ENCODE measurements at regions not wholly inside any gene's neighbourhood (a gene's known extent, or its start where the extent isn't known, plus 50 kb on each side); places are given as distances from the start of the nearest gene placed in this dataset.
"Not testable (repeated sequence)": the region's sequence is repeated elsewhere in the genome, so short reads cannot be mapped to it uniquely, and the experiment has no call there.

DNA sequence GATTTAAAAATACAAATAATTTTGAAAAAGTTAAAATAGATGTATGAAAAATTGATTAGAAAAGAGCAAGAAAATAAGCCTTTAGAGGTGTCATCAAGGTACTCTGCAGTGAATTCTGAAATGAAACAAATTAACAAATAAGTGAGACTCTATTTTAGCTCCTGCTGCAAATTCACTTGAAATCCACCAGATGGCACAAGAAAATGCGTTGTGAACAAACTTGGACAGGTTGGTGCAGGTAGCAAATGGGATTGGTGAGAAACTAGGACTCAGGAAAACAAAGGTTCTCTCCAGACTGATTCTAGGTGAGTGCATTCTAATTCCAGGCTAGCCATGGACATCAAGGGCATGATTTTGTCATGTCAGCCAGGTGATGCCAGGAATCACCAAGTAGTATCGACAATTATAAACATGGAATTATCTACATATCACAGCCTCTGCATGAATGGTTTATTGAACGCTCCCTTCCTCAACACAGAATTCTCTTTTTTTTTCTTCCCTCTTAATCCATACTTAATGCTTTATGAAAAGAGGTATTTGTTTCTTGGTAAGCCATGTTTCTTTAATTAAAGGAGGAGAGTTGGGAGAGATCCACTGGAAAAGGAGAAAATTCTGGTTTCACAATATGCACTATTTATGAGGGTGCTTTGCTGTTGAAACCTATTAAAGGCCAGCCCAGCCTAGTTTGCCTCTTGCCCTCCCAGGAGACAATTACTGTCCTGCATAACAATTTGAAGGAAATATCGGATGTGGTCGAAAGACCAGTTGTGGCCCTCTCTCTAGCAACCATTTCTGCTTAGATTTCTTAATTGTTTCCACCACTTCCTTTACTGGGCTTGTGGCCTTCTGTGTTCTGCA, 118.1 kb downstream of the ZNF365 start:
- Mint-ChIP-seq H3K4me1 (ENCODE audit: low read depth, unreplicated experiment) (no peaks in the 10 kb centered on the region), H3K27me3 (ENCODE audit: unreplicated experiment) (no peaks in the 10 kb centered on the region), H3K36me3 (ENCODE audit: insufficient read depth, unreplicated experiment) (no peaks in the 10 kb centered on the region), H3K4me3 (ENCODE audit: low read depth, unreplicated experiment) (no peak overlapping the region), H3K9me3 (ENCODE audit: low read depth, unreplicated experiment) (no peaks in the 10 kb centered on the region), H3K27ac (ENCODE audit: unreplicated experiment) (no peak overlapping the region)
- TF ChIP-seq, protein P1, sequence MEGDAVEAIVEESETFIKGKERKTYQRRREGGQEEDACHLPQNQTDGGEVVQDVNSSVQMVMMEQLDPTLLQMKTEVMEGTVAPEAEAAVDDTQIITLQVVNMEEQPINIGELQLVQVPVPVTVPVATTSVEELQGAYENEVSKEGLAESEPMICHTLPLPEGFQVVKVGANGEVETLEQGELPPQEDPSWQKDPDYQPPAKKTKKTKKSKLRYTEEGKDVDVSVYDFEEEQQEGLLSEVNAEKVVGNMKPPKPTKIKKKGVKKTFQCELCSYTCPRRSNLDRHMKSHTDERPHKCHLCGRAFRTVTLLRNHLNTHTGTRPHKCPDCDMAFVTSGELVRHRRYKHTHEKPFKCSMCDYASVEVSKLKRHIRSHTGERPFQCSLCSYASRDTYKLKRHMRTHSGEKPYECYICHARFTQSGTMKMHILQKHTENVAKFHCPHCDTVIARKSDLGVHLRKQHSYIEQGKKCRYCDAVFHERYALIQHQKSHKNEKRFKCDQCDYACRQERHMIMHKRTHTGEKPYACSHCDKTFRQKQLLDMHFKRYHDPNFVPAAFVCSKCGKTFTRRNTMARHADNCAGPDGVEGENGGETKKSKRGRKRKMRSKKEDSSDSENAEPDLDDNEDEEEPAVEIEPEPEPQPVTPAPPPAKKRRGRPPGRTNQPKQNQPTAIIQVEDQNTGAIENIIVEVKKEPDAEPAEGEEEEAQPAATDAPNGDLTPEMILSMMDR (IDR thresholded peaks at IDR 0.05; ENCODE audit: unreplicated experiment), result peak; percentile 57
- intact Hi-C loops (cut with micrococcal nuclease; ENCODE audit: unreplicated experiment), result loop anchor here (2.0 to 5.0 kb wide), 6 partner anchors 55 to 665 kb away; partner anchors contain the start of gene EGR2
- peak; percentile 33 for DNase-seq
- CTCF ChIA-PET, result interaction anchor here (0.6 to 1.2 kb wide), 6 partner anchors 13 to 592 kb away, joined by 3 read pairs; no protein-coding TSS in a partner anchor
- no TSS peak for BruUV-seq (replicated peaks)

DNA sequence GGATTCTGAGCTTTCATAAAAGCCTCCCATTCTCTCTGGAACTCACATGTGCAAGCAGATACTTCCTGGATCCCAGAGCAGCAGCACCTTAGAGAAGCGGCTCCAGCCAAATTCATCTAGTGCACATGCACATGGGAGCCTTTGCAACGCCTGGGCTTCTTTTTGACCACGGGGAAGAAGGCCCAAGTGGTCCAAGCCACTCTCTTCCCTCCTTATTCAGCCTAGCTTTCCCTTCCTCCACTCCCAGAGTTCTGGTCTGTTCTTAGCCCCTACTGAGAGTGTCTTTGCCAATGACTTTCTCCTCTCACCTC, 118.7 kb downstream of the ZNF365 start:
- Mint-ChIP-seq H3K36me3 (ENCODE audit: insufficient read depth, unreplicated experiment) (no peaks in the 10 kb centered on the region), H3K4me3 (ENCODE audit: low read depth, unreplicated experiment) (no peak overlapping the region), H3K9me3 (ENCODE audit: low read depth, unreplicated experiment) (no peaks in the 10 kb centered on the region), H3K27me3 (ENCODE audit: unreplicated experiment) (no peaks in the 10 kb centered on the region), H3K27ac (ENCODE audit: unreplicated experiment) (no peak overlapping the region), H3K4me1 (ENCODE audit: low read depth, unreplicated experiment) (no peaks in the 10 kb centered on the region)
- intact Hi-C loops (cut with micrococcal nuclease; ENCODE audit: unreplicated experiment), result loop anchor here (2.0 to 5.0 kb wide), 6 partner anchors 56 to 664 kb away; partner anchors contain the start of gene EGR2
- TF ChIP-seq, protein P1 (IDR thresholded peaks at IDR 0.05; ENCODE audit: unreplicated experiment), result no peak
- CTCF ChIA-PET, result no interaction called here
- DNase-seq, result no peak
- BruUV-seq (replicated peaks), result no TSS peak

DNA sequence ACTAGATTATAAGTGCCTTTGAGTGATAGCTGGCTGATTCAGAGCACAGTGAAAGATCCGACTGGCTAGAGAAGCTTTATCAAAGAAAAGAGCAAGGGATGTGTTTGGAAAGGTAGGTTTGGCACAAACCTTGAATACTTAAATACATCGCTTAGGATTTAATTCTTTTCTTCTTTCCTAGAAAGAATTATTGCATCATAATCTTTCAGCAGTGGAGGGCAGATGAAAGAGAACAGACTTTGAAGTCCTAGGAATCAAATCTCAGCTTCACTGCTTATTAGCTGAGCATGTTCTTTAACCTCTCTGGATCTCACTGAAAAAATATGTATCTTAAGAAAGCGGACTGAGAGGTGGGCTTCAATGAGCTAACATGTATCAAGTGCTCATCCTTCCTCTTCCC, 122.8 kb downstream of the ZNF365 start:
- Mint-ChIP-seq H3K9me3 (ENCODE audit: low read depth, unreplicated experiment) (peaks cover 3% of the 10 kb centered on the region), H3K36me3 (ENCODE audit: insufficient read depth, unreplicated experiment) (no peaks in the 10 kb centered on the region), H3K4me3 (ENCODE audit: low read depth, unreplicated experiment) (no peak overlapping the region), H3K27ac (ENCODE audit: unreplicated experiment) (no peak overlapping the region), H3K27me3 (ENCODE audit: unreplicated experiment) (no peaks in the 10 kb centered on the region), H3K4me1 (ENCODE audit: low read depth, unreplicated experiment) (no peaks in the 10 kb centered on the region)
- CTCF ChIA-PET, result no interaction called here
- DNase-seq, result no peak
- TF ChIP-seq, protein P1 (IDR thresholded peaks at IDR 0.05; ENCODE audit: unreplicated experiment), result no peak
- intact Hi-C loops (cut with micrococcal nuclease; ENCODE audit: unreplicated experiment), result no loop called here
- no TSS peak for BruUV-seq (replicated peaks)

DNA sequence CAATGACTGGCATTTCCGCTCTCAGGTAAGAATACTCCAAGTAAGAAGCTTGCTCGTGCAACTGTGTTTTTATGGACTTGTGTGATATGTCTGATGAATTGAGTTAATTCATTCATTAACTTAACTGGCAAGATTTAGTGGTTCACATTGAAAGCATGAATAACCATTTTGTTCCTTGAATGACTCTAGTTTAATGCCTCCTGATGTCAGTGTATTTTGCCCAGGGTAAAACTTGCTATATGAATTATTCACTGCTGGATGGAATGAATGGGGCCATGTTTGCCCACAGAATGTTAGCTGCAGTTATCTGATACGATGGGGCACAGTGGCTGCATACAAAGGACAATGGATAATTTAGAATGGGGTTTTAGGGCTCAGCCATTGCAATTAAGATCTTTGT, 124.1 kb downstream of the ZNF365 start:
- CTCF ChIA-PET, result no interaction called here
- H3K27ac Mint-ChIP-seq (ENCODE audit: unreplicated experiment), result no peak overlapping the region
- peaks cover 5% of the 10 kb centered on the region for H3K9me3 Mint-ChIP-seq (ENCODE audit: low read depth, unreplicated experiment)
- H3K27me3 Mint-ChIP-seq (ENCODE audit: unreplicated experiment), result no peaks in the 10 kb centered on the region
- BruUV-seq (replicated peaks), result no TSS peak
- H3K4me3 Mint-ChIP-seq (ENCODE audit: low read depth, unreplicated experiment), result no peak overlapping the region
- no peaks in the 10 kb centered on the region for H3K36me3 Mint-ChIP-seq (ENCODE audit: insufficient read depth, unreplicated experiment)
- intact Hi-C loops (cut with micrococcal nuclease; ENCODE audit: unreplicated experiment), result no loop called here
- TF ChIP-seq, protein P1 (IDR thresholded peaks at IDR 0.05; ENCODE audit: unreplicated experiment), result no peak
- H3K4me1 Mint-ChIP-seq (ENCODE audit: low read depth, unreplicated experiment), result no peaks in the 10 kb centered on the region
- no peak for DNase-seq

DNA sequence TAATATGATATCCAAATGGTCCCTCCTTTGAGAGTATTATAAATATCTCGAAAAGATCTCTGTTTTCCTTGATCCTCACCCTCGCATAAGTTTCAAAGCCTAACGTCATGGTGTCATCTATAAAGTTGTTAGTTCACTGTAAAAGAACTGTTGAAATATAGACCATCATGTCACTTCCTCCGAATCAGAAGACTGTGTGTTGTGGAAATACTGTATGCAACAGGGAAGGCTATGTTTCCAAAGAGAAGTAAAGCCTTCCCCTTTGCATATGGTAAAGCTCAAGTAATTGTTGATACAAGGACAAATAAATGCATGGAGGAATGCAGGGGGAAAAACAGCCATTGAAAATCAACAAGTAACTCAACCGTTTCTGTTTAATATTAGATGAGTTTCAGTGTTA, 125.9 kb downstream of the ZNF365 start:
- H3K4me3 Mint-ChIP-seq (ENCODE audit: low read depth, unreplicated experiment); H3K4me1 Mint-ChIP-seq (ENCODE audit: low read depth, unreplicated experiment); H3K36me3 Mint-ChIP-seq (ENCODE audit: insufficient read depth, unreplicated experiment); H3K27me3 Mint-ChIP-seq (ENCODE audit: unreplicated experiment); BruUV-seq (replicated peaks); H3K27ac Mint-ChIP-seq (ENCODE audit: unreplicated experiment); H3K9me3 Mint-ChIP-seq (ENCODE audit: low read depth, unreplicated experiment); intact Hi-C loops (cut with micrococcal nuclease; ENCODE audit: unreplicated experiment); DNase-seq; CTCF ChIA-PET: not testable (repeated sequence)

All from Calu3 (cell line).